Bone marrow (tissue), 2 donors: ENCODE measurements at regions not wholly inside any gene's neighbourhood (a gene's known extent, or its start where the extent isn't known, plus 50 kb on each side); places are given as distances from the start of the nearest gene placed in this dataset.
"Not testable (repeated sequence)": the region's sequence is repeated elsewhere in the genome, so short reads cannot be mapped to it uniquely, and the experiment has no call there.

Experiments
- DNase-seq, 2 donors: peaks; one replicate each; lab custom pipeline; 2025; lab: John Stamatoyannopoulos, UW

DNA sequence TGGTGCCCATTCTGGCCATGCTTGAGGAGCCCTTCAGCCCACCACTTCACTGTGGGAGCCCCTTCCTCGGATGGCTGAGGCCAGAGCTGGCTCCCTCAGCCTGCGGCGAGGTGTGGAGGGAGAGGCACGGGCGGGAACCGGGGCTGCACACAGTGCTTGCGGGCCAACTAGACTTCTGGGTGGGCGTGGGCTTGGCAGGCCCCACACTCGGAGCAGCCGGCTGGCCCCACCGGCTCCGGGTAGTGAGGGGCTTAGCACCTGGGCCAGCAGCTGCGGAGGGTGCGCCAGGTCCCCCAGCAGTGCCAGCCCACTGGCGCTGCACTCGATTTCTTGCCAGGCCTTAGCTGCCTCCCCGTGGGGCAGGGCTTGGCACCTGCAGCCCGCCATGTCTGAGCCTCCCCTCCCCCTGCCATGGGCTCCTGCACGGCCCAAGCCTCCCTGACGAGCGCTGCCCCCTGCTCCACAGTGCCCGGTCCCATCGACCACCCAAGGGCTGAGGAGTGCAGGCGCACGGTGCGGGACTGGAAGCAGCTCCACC lies 554.2 kb downstream of the GABRG2 start:
- not testable (repeated sequence) for DNase-seq

DNA sequence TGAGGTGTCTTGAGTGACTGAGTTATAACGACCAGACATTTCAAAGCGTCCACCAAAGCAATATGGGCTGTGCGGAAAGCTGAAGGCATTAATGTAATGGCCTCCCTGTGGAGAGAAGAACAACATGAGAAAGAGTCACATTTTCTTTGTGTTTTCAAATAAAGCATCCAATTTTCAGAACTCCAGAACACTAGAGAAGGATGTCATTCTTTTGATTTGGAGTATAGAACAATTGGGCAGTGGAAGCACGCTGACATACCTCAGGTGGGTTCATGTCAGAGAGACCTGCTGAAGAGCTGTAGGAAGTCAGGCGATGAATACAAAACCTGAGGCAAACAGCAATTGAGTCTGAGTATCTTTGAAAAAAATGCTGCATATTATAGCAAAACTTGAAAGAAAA lies 556.5 kb downstream of the GABRG2 start:
- no peak for DNase-seq

DNA sequence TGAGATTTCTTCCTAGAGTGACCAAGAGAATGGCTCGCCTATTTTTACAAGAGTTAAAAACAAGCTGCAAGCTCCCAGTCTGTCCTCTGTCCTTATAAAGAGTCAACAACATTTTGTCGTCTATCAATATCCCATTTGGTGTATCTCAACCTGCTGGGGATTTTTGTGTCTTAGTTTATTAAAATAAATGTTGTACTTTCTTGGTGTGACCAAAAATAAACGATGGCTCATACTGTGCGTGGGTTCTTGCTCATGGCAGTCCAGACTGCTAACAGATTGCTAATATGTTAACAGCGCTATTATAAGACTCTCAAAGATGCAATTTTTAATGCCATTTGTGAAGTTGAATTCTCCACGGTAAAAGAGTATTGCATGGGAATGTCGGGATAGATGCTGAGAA lies 569.9 kb downstream of the GABRG2 start:
- no peak for DNase-seq

DNA sequence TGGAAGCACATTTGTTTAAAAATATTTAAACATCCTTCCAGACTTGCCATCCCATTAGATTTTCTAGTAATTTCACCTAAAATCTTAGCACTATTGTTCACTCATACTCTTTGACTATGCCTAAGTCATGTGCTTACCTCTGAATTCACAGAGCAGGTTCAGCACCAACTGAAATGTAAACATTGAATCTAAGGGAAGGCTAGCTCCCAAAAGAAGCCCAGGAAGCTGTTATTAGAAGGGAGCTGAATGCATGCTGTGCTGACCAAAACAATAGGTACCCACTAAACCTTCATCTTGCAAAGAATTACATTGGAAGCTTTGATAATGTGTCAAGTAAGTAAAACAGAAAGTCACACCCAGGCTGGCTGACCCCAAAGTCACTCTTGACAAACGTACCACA lies 571.3 kb downstream of the GABRG2 start:
- DNase-seq = no peak

DNA sequence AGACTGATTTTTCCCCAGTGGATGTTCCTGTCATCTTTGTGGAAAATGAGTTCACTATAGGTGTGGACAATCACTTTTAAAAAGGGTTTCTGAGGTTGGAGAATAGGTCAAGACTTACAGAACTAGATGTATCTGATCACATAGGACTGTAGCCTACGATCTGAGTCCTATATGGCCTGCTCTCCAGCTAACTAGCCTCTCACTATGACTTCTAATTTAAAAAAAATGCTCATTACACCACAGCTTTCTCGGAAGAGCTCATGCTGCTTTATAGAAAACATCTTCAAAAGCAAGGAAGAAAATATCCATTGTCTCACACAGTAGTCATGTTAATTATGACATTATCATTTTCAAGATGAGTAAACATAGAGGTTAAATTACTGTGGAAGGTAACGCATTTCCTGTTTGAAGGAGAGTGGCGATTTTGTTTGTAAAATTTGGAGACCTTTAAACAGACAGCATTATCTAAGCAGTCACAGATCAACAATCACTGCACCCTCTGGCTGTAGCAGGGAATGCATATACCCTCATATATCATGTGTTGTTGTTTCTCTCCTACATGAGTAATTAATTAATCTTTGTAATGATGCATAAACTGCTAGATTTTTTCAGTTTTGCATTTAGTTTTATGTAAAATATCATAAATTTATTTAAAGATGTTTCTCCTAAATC lies 573.7 kb downstream of the GABRG2 start:
- no peak for DNase-seq

DNA sequence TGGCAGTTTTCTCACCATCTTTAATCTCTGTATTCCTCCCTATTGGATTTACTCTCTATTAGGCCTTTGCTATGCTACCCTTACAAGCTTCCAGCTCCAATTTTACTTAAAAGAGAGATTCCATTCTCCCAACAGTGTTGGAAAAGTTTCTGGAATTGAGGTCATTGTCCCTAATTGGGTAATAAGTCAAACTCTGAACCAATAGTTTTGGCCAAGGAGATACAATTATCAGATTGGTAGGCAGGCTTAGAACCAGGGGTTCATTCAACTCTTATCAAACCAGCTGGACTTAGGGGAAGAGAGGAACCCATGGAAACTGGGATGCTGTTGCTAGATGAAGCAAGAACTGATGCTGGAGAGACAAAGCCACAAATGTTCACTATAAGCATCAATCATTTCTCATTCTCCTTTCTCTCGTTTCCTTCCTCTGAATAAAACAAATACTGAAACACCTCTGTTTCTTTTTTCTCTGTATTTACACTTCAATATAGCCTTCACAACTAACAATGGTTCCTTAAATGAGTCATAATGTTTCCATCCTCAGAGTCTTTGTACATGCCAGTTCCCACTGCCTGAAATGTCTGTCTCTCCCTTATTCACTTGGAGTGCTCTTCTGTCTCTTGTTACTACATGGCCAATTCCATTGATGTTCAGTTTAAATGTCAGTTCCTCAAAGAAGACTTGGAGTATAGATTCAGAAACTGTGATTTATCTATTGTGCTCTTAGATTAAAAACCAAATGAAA lies 587.3 kb downstream of the GABRG2 start:
- DNase-seq = no peak

DNA sequence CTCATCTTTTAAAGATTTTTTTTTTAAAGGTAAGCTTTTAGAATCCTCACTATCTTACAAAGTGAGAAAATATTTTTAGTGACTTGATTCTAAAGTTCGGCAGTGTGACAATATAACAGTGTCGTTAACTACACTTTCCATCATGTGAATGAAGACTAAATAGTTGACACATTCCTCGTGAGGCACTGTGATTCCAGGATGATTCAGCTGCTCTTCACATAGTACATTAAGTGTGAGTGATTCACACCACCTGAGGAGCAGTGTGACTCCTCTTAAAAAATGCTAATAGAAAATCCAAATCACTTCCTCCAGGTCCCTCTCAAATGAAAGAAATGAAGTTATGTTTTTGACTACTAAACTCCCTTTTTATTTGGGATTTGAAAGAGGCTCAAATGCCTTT lies 589.5 kb downstream of the GABRG2 start:
- DNase-seq = no peak

DNA sequence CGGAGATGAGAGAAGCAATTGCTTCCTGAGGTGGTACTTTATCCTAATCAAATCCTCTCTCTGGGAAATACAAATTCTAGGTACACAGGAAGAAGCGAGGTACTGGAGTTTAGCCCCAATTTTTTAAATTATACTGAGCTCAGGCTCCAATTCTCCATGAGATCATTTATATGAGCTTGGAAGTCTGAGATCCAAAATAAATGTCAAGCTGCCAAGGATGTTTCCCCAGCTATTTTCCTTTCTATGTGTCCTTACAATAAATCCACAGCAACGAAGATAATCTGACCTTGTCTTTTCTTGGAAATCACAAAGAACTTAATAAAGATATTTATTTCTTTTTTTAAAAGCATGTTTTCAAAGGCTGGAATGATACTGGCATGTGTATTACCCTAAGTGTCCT lies 597.3 kb downstream of the GABRG2 start:
- DNase-seq = no peak

DNA sequence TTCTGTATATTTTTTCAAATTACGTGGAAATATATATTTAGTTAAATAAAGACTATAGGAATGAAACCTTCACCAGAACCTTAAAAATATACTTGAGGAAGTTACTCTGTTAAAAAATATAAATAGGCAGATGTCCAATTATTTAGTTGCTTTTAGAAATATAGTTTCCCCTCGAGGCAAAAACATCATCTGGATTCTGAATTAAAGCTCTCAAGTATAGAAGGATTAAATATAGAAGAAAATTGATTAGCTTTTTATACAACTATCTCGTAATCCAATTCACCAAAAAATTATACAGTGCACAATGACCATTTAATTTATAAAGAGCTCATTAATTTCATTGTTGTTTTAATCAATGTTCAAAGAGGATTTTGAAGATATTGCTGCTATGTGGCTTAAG lies 601.4 kb downstream of the GABRG2 start:
- DNase-seq = no peak

DNA sequence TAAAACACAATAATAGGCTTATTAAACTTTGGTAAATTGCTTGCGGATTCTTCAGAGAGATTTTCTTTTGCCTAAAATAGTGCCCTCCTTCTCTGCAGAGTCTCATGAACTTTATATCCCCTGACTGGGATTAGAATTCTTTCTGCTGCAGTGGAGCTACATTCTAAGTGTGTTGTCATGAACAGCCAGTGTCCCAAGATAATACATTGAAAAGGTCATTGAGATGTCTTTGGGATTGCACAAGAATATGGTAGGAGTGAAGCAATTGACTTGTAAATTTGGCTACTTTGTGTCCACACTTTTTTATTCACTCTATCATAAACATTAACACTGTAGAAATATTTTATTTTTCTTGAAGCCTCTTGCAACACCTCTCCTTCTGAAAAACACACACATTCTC lies 604.5 kb downstream of the GABRG2 start:
- no peak for DNase-seq

DNA sequence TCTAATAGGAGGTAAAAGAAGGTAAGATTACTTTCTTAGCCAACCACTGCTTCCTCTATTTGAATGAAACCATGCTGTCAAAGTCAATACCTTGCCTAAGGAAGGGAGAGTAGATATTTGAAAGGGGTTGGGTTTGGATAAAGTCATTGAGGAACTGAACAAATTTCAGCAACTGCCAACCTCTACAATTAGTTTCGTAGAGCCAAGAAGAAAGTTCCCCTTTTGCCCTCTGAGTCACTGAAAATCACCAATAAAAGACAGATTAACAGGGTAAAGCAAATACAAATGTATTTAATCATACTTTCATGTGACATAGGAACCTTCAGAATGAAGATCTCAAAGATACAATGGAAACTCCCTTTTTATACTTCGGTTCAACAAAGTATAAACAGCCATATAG lies 615.7 kb downstream of the GABRG2 start:
- DNase-seq = no peak

DNA sequence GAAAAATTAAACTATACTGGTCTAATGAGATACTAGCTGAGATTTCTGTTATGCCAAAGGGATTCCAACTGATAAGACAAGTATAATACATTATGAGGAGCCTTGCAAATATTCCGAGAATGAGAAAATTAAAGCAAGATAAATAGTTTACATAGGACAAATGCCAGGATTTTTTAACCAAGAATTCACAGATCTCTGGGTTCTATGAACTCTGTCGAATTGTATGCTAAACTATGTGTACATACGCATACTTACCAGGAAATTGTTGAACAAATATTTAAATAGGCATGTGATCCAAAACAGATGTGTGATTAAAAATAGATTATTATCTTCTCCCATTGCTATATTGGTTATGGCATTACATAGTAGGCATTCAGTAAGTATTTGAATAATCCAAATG lies 616.6 kb downstream of the GABRG2 start:
- no peak for DNase-seq

DNA sequence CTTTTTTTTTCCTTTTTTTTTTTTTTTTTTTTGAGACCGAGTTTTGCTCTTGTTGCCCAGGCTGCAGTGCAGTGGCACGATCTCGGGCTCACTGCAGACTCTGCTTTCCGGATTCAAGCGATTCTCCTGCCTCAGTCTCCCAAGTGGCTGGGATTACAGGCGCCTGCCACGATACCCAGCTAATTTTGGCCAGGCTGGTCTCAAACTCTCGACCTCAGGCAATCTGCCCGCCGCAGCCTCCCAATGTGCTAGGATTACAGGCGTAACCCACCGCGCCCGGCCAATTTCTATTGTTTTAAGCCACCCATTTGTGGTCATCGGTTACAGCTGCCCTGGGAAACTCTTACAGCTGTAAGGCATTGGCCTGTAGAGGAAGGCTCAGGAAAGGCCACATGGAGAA lies 617.7 kb downstream of the GABRG2 start:
- DNase-seq = no peak

DNA sequence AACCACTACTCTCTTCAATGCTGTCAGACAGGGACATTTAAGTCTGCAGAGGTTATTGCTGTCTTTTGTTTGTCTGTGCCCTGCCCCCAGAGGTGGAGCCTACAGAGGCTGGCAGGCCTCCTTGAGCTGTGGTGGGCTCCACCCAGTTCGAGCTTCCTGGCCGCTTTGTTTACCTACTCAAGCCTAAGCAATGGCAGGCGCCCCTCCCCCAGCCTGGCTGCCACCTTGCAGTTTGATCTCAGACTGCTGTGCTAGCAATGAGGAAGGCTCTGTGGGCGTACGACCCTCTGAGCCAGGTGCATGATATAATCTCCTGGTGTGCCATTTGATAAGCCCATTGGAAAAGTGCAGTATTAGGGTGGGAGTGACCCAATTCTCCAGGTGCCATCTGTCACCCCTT lies 628.7 kb downstream of the GABRG2 start:
- DNase-seq = not testable (repeated sequence)

DNA sequence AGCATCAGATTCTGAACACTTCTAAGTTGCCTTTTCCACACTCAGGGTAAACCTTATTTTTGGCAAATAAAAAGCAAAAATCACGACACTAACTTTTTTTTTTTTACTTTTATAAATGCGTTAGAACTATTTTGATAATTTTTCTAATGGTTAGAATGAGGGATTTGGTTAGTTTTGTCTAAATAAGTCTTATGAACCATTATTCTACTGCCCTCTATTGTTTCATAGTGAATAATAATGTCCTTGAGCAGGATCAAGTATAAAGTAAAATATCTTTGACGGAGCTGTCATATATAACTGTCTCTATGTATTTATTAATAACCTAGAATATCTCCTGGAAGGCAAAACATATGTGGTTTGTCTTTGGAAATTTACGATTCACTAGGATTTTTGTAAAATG lies 631.8 kb downstream of the GABRG2 start:
- no peak for DNase-seq

DNA sequence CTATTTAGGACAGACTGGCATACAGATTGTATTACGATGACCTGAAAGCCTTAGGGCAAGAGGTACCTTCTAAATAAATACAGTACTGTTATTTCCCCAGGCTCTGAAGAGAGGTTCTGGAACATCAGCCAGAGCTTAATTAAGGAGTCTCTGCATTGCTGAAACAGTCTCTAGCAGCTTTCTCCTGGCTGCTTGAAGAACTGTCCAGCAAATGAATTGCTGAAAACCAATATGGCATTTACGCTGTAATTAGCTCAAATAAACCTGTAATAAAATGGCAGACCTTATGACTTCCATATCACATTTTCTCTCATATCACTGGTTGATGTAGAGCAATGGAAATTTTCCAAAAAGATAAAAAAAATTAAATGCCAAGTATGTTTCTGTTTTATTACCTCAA lies 636.3 kb downstream of the GABRG2 start:
- no peak for DNase-seq

DNA sequence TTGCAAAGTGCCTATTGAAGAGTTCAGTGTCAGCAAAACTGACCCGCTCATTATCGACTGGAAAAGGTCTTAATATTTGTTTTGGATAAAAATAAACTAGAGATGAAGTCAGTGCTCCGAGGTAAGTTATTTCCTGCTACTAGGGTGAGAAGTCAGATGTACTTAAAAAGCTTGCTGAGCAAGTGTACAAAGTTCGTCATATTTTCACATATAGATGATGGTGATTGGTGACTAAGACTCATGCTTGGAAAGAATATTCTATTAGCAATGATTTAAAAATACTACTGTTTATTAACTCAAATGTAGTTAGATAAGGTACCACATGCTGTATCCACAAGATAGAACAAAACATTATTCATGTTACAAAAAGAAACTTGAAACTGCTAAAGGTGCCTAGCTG lies 643.7 kb downstream of the GABRG2 start:
- DNase-seq = no peak

DNA sequence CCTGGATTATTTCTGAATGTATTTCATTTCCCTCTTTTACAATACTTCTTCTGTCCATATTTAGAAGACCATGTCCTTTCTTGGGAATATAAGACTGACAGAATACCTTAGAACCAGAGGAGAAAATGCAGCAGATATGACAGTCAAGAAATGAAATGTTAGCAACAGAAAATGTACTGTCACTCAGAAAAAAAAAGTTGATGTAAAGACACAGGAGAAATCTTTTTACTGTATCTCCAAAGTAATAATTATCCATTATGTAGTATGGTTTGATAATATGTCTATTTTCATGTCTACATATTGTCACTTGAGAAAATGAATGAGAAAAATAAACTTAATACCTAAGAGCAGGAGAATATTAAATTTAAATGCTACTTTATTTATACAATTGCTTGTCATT lies 652.1 kb downstream of the GABRG2 start:
- no peak for DNase-seq

DNA sequence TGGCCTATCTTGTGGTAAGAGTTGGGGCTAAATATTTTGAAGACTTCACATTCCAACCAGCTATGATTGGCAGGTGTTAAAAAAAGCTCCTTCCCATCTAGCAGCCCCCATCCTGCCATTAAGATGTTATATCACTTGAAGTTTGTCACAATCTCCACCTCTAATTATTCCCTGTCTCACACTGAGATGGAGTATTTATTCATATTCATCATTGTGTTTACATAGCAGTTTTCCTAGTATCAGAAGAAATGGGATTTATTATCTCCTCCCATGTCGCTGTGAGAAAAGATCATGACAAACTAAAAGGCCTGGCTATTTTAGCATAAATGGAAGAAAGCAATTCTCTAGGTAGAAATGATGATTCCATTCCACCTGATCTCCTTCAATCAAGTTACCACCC lies 653.6 kb downstream of the GABRG2 start:
- DNase-seq = no peak

DNA sequence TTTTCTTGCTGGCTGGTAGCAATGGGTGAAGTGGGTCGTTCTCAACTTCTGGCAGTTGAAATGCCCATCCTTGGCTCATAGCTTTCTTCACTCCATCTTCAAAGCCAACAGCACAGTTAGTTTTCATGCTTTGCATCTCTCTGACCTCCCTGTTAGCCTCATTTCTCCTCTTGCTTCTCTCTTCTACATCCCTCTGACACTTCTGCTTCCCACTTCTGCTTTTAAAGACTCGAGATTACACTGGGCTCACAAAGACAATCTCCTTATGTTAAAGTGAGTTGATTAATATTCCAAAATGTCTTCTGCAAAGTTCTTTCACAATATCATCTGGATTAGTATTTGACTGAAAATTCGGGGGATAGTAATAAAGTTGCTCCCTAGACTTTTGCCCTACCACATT lies 684.8 kb upstream of the CCNG1 start:
- DNase-seq = no peak

DNA sequence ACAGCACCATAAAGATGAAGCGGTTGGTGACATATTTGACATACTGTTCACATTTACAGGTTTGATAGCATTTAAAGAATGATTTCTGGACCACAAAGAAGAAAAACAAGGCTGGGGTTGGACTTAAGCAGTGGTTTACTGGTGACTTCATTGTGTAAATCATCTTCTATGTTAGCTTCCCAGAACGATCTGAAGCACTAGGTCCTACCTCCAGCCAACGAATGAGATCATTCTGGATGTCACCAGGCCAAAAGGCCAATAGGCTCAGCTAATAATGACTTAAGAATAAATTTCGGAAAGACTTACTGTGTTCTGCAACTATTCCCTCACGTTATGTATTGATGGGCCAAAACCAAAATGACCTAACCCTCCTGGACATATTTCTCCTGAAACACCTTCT lies 675.3 kb upstream of the CCNG1 start:
- DNase-seq = no peak

DNA sequence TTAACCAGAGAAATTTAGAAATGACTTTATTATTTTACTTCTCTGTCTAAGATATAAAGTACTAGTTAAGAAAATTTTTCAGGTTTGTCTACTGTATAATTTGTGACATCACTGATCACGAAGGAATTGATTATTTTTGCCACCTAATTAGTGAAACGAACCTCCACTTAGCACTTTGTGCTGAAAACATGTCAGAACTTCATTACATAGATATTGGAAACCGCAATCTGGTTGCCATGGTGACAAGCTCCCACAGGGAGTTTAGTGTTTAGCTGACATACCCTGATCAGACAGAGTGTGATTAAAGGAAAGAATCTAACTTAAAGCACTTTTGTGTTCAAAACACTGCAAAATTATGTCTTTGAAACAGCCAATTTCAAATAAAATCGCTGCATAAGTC lies 668.4 kb upstream of the CCNG1 start:
- no peak for DNase-seq

DNA sequence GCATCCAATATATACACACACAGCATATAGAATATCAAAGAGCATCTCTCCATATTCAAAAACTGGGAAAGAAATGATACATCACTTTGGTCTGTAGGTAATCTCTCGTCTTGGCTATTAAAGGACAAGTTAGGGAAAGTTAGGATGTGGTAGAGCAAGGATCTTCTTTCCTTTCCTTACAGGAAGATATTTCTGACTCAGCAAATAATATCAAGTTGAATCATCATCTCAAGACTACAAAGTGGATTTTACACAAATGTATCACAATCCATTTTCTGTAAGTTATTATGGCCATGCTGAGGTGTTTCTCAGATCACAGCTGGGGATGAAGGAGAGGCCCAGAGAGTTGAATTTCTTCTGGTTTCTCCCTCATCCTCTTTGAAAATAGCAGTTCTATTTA lies 651.7 kb upstream of the CCNG1 start:
- DNase-seq = no peak

DNA sequence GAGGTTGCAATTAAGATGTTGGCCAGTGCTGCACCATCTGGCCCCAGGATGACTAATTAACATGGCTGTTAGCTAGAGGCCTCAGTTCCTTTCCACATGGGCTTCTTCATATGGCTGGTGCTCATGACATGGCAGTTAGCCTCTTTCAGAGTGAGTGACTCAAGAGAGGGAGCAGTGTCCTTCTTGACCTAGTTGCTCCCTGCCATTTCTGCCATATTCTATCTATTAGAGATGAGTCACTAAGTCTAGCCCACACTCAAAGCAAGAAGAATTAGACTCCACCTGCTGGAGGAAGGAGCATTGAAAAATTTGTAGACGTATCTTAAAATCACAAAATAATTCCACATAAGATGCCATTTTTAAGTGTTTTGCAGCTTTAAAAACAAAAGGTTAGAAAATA lies 651.2 kb upstream of the CCNG1 start:
- DNase-seq = no peak
